CD4-positive, alpha-beta T cell (primary cell): ENCODE measurements at regions not wholly inside any gene's neighbourhood (a gene's known extent, or its start where the extent isn't known, plus 50 kb on each side); places are given as distances from the start of the nearest gene placed in this dataset.

Experiments
- ATAC-seq: fragments of 200-7000 bp; cut with Tn5 transposase; one replicate; pipeline ENCODE4 v1.10.0; 2022; ENCODE audit warnings: mild to moderate bottlenecking; ENCODE audit not compliant: poor library complexity
- CTCF ChIA-PET: fragments of 350-600 bp; sonication (Branson Sonifier 250); formaldehyde crosslinking; loops from one replicate; lab custom pipeline; 2021; ENCODE audit warnings: antibody characterized with exemption, inconsistent platforms; lab: Charles Lee
- POLR2A ChIA-PET: fragments of 350-600 bp; sonication (Branson Sonifier 250); formaldehyde crosslinking; loops from one replicate; lab custom pipeline; 2021; ENCODE audit warnings: antibody characterized with exemption, inconsistent platforms; lab: Charles Lee
- DNase-seq, 14 experiments: peaks; one replicate each; pipeline ENCODE4 v3.0.0-alpha.2; 2013 to 2020; ENCODE audit warnings: mixed read lengths in 2 of 14
- H3K27ac ChIP-seq, 2 donors: one replicate each; pipeline versions ENCODE4 v1.5.1 to v1.7.0; 2013; ENCODE audit warnings: low read length in 2 of 2, low read depth in 1 of 2, mild to moderate bottlenecking in 1 of 2
- H3K27me3 ChIP-seq, 2 experiments: 1 replicate in 1 of 2; 2 replicates in 1 of 2; pipeline versions ENCODE4 v1.6.1 to v1.7.0; 2013; ENCODE audit warnings: low read length in 2 of 2, control low read depth in 1 of 2, mild to moderate bottlenecking in 1 of 2, moderate library complexity in 1 of 2; ENCODE audit not compliant: insufficient read depth in 2 of 2, control insufficient read depth in 1 of 2
- H3K36me3 ChIP-seq: one replicate; pipeline ENCODE4 v1.6.1; 2013; ENCODE audit warnings: low read length, control low read depth; ENCODE audit not compliant: insufficient read depth
- H3K4me1 ChIP-seq: one replicate; pipeline ENCODE4 v1.6.1; 2013; ENCODE audit warnings: low read length, control low read depth; ENCODE audit not compliant: insufficient read depth
- H3K4me3 ChIP-seq: one replicate; pipeline ENCODE4 v1.5.1; 2013; ENCODE audit warnings: mild to moderate bottlenecking, low read length, moderate library complexity
- H3K9me3 ChIP-seq, 2 experiments: 1 replicate in 1 of 2; 2 replicates in 1 of 2; pipeline versions ENCODE4 v1.6.1 to v1.7.0; 2013; ENCODE audit warnings: low read length in 2 of 2, mild to moderate bottlenecking in 2 of 2, control low read depth in 1 of 2, moderate library complexity in 1 of 2; ENCODE audit not compliant: control insufficient read depth in 1 of 2, insufficient read depth in 1 of 2
- H3K27ac Mint-ChIP-seq: one replicate; pipeline ENCODE4 v1.8.0; 2020; ENCODE audit warnings: mixed read lengths
- H3K27me3 Mint-ChIP-seq: one replicate; pipeline ENCODE4 v1.8.0; 2021; ENCODE audit warnings: mixed read lengths
- H3K36me3 Mint-ChIP-seq: one replicate; pipeline ENCODE4 v1.8.0; 2021; ENCODE audit warnings: low read depth, mixed read lengths
- H3K4me1 Mint-ChIP-seq: one replicate; pipeline ENCODE4 v1.8.0; 2021; ENCODE audit warnings: low read depth, mixed read lengths
- H3K4me3 Mint-ChIP-seq: one replicate; pipeline ENCODE4 v1.8.0; 2020; ENCODE audit warnings: mild to moderate bottlenecking, mixed read lengths
- H3K9me3 Mint-ChIP-seq: one replicate; pipeline ENCODE4 v1.8.0; 2020; ENCODE audit warnings: mixed read lengths
- CTCF ChIP-seq: fragments of 200-600 bp; IDR thresholded peaks from one replicate; pipeline ENCODE4 v1.8.0; 2022; ENCODE audit warnings: antibody characterized with exemption, mild to moderate bottlenecking
- intact Hi-C, 2 experiments: fragments of 100-400 bp; cut with DNase I in 1 of 2; cut with micrococcal nuclease in 1 of 2; formaldehyde crosslinking; loops; one replicate each; pipeline versions ENCODE4 v1.15.1 to v1.9.0; 2023 to 2025; cut with DNase I, micrococcal nuclease

- H3K27ac Mint-ChIP-seq = no peak overlapping the region
- Histone ChIP-seq H3K4me3 (no peak overlapping the region), H3K9me3 (peaks cover 0 to 36% of the 10 kb centered on the region in 2 experiments), H3K27ac (no peak overlapping the region), H3K4me1 (no peaks in the 10 kb centered on the region), H3K36me3 (no peaks in the 10 kb centered on the region), H3K27me3 (no peaks in the 10 kb centered on the region)
- no peak overlapping the region for H3K4me3 Mint-ChIP-seq
- no peak for TF ChIP-seq CTCF
- no peaks in the 10 kb centered on the region for H3K36me3 Mint-ChIP-seq
- CTCF ChIA-PET = no interaction called here
- no peaks in the 10 kb centered on the region for H3K27me3 Mint-ChIP-seq
- ATAC-seq = no peak
- no peaks in the 10 kb centered on the region for H3K9me3 Mint-ChIP-seq
- DNase-seq = no peak
- intact Hi-C loops = loop anchor here in 1 of 2 experiments (10.0 kb wide), 1 partner anchor 55 kb away; no protein-coding TSS in a partner anchor
- POLR2A ChIA-PET = no interaction called here
- H3K4me1 Mint-ChIP-seq = no peaks in the 10 kb centered on the region
Observed at GRCh38 chr15:27679731-27680471, 419.2 kb downstream of the OCA2 start.

- Mint-ChIP-seq H3K27me3 (no peaks in the 10 kb centered on the region), H3K9me3 (no peaks in the 10 kb centered on the region), H3K4me1 (no peaks in the 10 kb centered on the region), H3K27ac (no peak overlapping the region), H3K36me3 (no peaks in the 10 kb centered on the region), H3K4me3 (no peak overlapping the region)
- POLR2A ChIA-PET = no interaction called here
- TF ChIP-seq CTCF = no peak
- Histone ChIP-seq H3K27ac (no peak overlapping the region), H3K9me3 (peaks cover 0 to 36% of the 10 kb centered on the region in 2 experiments), H3K27me3 (no peaks in the 10 kb centered on the region), H3K4me1 (no peaks in the 10 kb centered on the region), H3K4me3 (no peak overlapping the region), H3K36me3 (no peaks in the 10 kb centered on the region)
- intact Hi-C loops = no loop called here
- ATAC-seq = no peak
- CTCF ChIA-PET = no interaction called here
- DNase-seq = no peak
Observed at GRCh38 chr15:27679203-27679602, 419.9 kb downstream of the OCA2 start.

- Mint-ChIP-seq H3K9me3 (no peaks in the 10 kb centered on the region), H3K27me3 (no peaks in the 10 kb centered on the region), H3K4me1 (no peaks in the 10 kb centered on the region), H3K4me3 (no peak overlapping the region), H3K36me3 (no peaks in the 10 kb centered on the region), H3K27ac (no peak overlapping the region)
- DNase-seq (no peak), ATAC-seq (no peak)
- no peaks in the 10 kb centered on the region for H3K27me3 ChIP-seq
- TF ChIP-seq CTCF = no peak
- ChIA-PET CTCF (no interaction called here), POLR2A (no interaction called here)
- no peaks in the 10 kb centered on the region for H3K4me1 ChIP-seq
- intact Hi-C loops = no loop called here
- H3K27ac ChIP-seq = no peak overlapping the region
- H3K9me3 ChIP-seq = peaks cover 0 to 36% of the 10 kb centered on the region in 2 experiments
- no peaks in the 10 kb centered on the region for H3K36me3 ChIP-seq
- H3K4me3 ChIP-seq = no peak overlapping the region
Observed at GRCh38 chr15:27677951-27678350, 421.2 kb downstream of the OCA2 start.
